SKM-1 (cell line): ENCODE measurements at regions not wholly inside any gene's neighbourhood (a gene's known extent, or its start where the extent isn't known, plus 50 kb on each side); places are given as distances from the start of the nearest gene placed in this dataset.
"Not testable (repeated sequence)": the region's sequence is repeated elsewhere in the genome, so short reads cannot be mapped to it uniquely, and the experiment has no call there.

Source experiments
- DNase-seq: peaks from one replicate; lab custom pipeline; 2025; ENCODE audit not compliant: unreplicated experiment; lab: John Stamatoyannopoulos, UW

DNA sequence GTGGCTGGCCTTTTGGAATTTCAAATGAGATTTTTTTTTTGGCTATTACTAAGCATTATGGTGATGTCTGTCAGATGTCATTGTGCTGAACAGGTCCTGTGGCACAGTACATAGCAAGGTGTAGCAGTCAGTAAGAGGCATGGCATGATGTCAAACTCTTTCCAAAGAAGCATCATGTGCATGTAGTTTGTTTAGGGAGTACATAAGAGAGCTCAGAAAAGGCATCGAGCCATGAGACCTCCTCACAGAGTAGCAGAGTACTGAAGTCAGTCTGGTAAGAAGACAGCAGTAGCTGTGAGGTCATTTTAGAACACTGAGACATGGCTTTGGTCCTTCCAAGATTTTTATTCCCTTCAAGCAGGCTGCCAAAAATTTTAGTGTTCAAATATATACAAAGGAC is 134.9 kb upstream of the SPRED1 start:
- DNase-seq: no peak

DNA sequence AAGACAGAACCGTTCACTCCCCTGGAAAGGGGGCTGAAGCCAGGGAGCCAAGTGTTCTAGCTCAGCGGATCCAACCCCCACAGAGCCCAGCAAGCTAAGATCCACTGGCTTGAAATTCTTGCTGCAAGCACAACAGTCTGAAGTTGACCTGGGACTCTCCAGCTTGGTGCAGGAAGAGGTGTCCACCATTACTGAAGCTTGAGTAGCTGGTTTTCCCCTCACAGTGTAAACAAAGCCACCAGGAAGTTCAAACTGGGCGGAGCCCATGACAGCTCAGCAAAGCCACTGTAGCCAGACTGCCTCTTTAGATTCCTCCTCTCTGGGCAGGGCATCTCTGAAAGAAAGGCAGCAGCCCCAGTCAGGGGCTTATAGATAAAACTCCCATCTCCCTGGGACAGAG is 132.8 kb upstream of the SPRED1 start:
- DNase-seq: not testable (repeated sequence)

DNA sequence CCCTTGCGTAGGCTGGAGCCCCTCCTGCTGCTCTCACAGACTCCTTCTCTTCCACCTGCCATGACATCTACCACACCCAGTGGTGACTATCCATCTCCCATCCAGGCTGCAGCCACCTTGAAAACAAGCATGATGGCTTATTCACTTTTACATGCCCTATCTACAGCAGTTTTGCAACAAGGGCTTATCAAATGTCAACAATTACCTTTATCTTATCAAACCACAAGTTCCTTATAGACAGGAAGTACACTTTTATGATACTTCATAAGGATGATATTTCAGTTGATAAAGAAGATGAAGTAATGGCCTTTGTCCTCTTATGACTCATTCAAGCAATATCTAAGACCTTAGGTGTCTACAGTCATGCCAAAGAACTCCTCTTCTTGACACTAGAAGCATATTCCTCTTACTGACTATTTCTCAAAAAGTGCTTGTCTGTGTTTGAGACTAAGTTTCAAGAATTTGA is 125.3 kb upstream of the SPRED1 start:
- DNase-seq: no peak

DNA sequence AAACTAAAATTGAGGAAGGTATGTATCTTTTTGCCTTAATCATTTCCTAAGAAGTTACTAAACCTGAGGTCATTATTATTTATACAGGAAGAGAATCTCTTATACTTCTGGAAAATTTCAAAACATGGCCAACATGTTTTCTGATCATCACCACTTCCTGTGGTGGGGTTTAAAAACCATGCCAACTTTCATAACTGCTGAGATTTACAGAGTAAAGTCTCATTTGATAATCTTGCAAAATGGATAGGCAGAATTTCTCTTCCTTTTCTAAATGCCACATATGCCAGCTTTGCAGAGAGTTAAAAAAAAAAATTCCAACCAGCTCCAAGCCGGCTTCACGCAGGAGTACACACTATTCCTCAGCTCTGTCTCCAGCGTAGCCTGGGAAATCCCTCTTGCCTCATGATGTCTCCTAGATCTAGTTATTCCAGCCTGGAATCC is 124.3 kb upstream of the SPRED1 start:
- DNase-seq: no peak

DNA sequence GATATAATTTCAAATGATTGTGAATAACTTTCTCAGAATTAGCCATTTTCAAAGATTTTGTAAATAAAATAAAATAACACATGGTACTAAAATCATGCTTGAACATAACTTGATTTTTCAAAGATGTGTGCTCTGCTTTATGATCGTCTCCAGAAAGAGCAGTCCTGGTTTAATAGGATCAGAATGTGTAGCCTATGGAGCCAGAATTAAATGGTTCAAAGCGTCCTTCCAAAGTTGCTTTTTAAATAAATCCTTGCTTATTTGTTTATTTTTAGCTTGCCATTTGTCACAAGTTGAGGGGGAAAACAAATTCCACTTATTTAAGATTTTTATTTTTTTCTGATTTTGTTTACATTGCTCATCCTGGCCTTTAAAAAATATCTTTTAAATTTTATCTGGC is 123.7 kb upstream of the SPRED1 start:
- no peak for DNase-seq

DNA sequence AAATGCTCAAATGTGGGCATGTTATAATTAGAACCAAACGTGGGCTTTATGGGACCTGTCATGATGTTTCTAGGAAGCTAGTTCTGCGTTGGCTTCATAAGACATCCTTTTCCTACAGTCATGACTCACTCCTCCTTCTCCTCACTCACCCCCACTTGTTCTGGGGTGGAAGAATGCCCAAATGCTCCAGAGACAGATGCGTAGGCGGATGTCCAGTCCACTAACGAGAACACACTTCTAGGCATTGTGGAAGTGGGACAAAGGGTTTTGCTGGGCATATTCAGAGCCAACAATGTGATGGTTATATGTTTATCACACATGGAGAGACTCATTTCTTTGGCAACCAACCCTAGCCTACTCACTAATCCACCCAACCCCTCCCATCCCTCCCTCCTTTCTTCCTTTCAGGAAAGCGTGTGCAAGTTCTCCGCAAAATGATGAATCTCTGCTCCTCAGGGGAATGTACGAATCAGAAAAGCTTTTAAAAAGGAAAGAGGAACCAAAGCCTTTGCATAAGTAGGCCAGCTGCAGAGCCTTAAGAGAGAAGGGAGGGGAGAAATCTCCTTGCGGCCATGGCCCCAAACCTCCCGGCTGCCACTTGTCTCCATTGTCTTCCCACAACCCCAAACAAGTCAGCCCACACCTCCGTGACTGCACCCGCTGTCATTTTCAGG is 123.0 kb upstream of the SPRED1 start:
- no peak for DNase-seq

DNA sequence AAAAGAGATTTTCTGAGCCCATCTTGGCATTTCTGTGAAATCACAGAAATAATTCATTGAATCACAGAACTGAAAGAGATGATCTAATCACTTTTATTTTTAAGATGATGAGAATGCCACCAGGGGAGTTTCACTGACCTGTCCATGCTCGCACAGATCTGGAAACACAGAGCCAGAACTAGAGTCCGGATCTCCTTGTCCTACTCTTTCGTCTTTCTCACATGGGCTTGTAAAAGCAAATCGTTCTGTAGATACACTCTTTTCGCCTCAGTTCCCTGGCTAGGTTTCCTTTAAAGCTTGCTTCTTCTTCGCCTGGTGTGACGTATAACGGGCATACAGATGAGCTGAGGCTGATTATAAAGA is 122.5 kb upstream of the SPRED1 start:
- DNase-seq: no peak

DNA sequence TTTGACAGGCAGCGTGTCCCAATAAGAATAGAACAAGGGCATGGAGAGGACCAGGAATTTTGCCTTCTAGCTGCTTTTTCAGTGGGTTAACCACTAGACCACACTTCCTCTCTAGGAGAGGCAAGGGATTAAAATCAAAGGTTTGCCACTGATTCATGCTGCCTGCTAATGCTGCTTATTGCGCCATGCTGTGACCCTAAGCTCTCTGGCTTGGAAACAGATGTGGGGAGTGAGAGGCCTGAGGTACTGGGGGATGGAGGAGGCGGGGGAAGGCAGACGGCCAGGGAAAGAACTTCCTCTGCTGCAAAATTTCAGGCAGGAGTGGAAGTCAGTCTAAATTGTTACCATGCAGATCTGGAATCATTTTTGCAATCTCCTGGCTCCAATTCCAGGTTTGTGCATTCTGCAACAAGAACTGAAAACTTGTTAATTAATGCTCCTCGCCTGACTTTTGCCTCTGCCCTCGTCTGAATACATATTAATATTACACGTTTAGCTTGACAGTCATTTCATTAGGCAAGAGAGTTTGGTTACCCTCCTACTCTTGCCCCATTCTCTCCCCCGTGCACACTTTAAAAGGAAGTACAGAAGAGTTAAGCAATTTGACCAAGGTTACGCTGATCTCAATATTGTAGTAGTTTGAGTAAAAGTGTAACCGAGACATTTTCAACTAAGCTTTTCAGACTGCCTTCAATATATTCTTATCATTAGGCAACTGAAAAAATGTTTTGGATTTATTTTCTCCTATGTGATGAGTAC is 121.7 kb upstream of the SPRED1 start:
- peak; percentile 60 for DNase-seq

DNA sequence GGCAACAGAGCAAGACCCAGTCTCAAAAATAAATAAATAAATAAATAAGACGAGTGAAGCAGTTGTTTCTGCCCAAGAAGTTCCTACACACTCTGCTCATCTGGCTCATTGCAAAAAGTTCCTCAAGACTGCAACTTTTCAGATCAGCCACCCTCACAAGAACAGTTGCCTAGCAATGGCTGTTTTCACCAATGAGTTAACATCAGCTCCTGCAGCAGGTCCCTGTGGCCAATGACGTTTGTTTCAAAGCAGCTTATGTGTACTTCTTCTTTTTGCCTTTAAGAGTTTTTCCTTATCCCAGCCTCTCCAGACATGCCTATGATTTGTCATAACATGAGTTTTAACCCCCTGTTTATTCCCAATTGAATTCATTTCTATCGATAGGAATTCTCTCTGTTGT is 118.4 kb upstream of the SPRED1 start:
- DNase-seq: no peak

DNA sequence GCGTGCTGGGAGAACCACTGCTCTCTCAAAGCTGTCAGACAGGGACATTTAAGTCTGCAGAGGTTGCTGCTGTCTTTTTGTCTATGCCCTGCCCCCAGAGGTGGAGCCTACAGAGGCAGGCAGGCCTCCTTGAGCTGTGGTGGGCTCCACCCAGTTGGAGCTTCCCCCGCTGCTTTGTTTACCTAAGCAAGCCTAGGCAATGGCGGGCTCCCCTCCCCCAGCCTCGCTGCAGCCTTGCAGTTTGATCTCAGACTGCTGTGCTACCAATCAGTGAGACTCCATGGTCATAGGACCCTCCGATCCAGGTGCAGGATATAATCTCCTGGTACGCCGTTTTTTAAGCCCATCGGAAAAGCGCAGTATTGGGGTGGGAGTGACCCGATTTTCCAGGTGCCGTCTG is 110.4 kb upstream of the SPRED1 start:
- not testable (repeated sequence) for DNase-seq

DNA sequence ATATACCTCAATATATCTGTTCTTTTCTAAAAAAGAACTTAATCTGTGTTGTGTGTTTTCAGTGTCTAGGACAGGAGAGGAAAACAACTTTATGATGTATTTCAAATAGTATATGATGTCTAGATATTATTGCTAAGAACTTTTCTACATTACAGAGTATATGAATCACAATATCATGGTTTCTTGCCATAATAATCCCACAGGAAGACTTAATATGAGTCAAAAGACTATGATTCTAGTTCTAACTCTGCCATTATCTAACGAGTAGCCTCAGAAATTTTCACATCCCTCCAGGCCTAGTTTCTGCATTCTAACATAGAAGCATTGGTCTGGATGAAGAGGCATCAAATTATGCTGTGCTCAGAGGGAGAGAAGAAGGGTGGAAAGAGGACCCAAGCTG is 107.7 kb upstream of the SPRED1 start:
- DNase-seq: no peak

DNA sequence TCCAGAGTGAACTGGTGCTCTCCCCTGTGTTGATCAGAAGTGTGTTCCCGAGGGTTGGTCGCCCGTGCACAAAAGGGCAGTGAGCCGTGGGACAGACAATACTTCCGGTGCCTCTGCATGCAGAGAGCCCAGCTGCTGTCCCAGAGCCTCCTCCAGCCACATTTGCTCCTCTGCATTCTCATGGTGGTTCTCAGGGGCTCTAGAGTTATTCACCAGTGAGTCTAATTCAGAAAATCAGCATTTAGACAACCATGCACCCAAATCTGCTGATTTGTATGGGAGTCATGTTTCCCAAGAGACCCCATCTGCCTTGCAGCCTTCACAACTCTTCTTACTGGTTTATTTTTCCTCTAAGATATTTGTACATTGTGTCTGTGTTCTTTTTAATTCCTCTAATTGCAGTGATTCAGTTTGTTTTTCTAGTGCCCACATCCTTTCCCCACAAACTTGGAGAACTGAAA is 107.0 kb upstream of the SPRED1 start:
- DNase-seq: no peak

DNA sequence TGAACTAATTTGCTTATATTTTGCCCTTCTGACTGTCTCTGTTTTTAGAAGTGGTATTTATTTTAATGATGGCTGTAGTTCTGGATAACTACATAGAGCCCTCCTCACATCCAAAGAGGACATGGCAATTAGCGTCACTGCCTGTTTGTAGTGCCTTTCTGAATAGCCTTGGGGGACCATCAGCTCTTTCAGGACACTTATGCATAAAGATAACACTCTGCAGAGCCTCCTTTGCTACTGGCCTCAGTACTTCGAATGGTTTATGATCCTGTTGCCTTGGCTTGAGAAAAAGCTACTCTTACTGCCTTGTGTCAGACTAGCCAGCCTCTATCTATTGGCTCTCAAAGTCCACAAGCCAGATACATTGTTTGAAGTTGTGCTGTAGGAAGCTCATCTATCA is 105.4 kb upstream of the SPRED1 start:
- DNase-seq: no peak

DNA sequence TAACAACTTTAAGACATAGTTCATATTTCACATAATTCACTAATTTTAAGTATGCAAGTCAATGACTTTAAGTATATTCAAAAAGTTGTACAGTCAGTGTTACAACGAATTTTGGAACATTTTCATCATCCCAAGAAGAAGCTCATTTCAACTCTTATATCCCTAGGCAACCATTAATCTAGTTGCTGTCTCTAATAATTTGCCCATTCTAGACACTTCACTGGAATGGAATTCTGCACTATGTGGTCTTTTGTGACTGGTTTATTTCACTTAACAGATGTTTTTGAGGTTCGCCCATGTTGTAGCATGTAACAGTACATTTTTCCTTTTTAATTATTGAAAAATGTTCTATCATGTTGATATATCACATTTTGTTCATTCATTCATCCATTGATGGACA is 104.2 kb upstream of the SPRED1 start:
- DNase-seq: no peak

DNA sequence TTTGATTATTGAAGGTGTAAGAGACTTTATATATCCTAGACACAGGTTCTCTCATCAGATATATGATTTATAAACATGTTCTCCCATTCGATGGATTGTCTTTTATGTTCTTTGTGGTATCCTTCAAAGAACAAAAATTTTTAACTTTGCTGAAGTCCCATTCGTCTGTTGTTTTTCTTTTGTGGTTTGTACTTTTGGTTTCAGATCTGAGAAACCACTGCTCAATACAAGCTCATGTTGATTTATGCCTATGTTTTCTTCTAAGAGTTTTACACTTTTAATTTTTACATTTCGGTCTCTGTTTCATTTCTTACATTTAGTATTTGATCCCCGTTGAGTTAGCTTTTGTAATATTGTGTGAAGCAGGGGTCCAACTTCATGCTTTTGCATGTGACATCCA is 103.3 kb upstream of the SPRED1 start:
- DNase-seq: no peak

DNA sequence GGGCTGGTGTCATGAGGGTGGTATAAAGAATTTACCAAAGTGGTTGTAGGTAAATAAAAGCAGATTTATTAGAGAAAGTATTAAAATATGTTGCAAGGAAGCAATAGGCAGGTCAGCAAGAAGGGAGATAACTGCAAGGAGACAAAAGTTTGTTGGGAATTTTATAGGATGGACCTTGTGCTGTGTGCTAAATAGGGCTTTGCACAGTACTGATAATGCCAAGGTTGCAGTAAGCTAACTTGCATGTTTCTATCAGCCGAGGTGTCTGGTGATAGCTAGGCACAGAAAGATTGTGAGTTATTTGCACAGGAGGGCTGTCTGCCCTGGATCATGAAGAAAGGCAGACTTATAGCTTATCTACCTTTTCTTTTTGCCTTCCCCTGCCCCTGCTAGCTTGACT is 102.5 kb upstream of the SPRED1 start:
- DNase-seq: no peak

DNA sequence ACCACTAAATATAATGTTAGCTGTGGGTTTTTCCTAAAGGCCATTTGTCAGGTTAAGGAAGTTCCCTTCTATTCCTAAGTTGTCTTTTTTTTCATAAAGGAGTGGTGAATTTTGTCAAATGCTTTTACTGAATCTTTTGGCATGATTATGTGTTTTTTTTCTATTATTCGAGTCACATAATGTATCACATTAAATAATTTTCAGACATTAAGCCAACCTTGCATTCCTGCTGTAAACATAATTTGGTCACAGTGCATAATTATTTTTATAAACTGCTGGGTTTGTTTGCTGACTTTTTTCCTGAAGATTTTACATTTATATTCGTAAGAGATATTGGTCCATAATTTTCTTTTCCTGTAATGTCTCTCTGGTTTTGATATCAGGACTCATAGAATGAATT is 101.8 kb upstream of the SPRED1 start:
- no peak for DNase-seq

DNA sequence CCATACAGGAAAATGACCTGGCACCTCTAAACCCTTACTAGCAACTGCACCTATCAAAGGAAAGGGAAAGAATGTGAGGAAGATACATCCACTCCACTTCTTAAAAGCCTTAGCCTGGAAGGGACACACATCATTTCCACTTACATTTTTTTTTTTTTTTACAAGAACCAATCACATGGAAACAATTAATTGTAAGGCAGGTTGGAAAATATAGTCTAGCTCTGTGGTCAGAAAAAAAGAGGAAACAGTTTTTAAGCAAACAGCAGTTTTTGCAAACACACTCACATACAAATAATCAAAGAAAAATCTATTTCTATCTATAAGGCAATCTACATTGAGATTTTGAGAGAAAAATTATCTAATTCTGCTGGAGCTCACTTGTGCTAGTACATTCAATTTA is 98.9 kb upstream of the SPRED1 start:
- DNase-seq: no peak

DNA sequence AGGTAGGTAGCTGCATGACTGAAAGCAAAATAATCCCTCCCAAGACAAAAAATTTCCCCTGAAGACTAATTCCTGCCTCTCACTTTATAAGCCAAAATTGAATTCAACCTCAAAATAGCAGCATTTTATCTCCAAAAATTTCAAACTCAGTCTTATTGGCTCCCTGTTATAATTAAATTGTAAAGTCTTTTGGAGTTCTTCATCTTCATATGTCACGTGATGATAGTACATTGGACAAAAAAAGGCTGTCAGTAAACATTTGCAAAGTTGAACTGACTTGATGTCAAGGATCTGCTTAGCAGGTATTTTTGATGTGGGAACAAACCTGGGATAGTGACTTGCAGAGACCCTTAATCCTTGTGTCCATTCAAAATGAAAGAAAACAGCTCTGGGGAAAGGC is 98.4 kb upstream of the SPRED1 start:
- no peak for DNase-seq

DNA sequence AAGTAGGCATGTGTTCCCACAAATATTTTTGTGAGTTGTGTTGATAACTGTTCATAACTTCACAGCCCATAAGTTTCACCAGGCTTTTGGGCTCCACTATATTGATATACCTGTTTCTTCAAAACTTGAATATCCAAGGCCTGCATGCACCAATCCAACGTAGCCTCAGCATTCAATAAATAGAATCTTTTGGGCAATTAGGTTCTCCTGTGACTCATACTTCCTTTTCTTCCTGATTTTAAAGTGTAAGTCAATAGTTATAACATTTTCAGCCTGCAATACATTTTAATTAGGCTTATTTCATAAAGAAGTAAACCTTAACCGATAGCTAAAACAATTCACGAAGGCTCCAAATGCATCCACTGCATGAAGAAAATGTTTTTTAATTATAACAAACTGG is 97.8 kb upstream of the SPRED1 start:
- no peak for DNase-seq

DNA sequence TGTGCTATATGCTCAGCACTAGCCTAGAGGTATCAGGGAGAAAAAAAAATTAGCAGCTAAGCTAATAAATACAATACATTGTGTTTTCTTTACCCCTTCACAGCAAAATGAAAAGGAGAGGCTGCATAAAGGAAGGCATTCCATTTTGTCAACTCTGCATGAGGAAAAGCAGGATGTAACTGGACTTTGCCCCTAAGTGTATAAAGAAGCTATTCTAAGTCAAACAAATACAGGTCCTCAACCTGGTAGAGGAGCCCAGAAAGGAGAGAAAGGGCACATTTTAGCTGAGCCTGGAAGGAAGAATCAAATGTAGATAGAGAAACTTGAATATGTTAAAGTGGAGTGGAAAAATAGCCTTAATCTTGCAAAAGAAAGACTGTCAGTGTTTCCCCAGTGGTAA is 89.0 kb upstream of the SPRED1 start:
- DNase-seq: no peak

DNA sequence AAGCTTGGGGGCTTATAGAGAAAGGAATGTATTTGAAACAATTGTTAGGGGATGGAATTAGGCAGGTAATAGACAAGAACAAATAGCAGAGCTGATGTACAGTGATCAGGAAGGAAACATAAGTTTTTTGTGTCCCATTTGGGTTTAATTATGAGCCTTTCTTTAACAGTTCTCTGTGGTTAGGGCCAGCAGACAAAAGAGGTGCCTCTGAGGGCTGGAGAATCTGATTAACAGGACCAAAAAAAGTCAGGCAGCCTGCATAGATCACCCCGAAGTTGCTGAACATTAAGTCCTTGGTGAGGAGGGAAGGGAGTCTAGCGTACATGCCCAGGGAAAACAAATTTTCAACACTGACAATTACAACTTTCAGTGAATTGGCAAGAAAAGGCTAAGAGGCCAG is 88.6 kb upstream of the SPRED1 start:
- DNase-seq: no peak

DNA sequence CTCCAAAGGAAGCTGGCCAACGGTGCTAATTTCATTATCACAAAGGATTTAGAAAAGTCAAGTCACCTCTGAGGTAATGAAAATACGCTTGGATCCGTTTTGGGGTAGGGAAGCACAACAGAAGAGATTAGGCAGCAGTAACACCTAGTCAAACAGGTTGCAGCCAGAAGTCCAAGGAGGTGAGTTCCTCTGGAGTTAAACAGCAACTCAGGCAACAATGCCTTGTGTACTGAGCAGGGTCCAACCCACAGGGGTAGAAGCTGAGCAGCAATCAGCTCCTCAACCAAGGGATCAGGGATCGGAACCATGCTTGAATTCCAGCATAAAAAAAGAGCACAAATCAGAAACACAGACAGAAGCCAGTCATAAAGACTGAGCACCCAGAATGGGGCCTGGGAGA is 88.1 kb upstream of the SPRED1 start:
- no peak for DNase-seq
